ENCODE measurements at regions not wholly inside any gene's neighbourhood (a gene's known extent, or its start where the extent isn't known, plus 50 kb on each side); places are given as distances from the start of the nearest gene placed in this dataset.

DNA sequence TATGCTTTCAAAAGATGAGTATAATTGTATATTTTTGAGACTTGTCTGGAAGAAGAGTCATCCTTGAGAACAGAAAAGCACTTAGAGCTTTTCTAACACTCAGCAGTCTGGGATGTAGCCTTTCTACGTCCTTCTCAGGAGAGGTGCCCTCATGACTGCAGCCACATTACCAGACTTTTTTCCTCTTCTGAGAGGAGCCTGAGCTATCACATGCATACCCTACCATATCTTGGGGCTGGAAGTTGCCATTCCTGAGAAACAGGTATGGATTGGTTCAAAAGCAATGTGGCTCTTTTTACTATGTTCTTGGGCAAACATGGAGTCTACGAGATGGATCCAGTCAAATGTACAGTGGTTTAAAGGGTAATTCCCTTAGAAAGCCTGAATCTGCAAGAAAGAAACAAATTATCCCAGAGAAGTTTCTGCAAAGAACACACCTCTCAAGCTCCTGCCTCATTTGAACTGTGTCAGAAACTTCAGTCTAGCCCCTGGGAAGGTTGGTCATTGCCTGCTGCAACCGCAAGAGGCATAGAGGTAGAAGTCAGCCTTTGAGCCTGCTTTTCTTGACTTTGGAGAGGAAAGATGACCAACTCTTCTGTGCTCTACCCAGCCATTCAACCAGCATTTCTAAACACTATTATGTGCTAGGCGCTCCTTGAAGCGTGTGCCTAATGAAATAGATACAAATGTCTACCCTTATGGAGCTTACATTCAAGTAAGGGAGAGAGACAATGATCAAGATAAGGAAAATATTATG, 401.9 kb upstream of the ACTBL2 start:
- TF ChIP-seq EZH2 (IDR thresholded peaks at IDR 0.05; ENCODE audit: borderline replicate concordance, insufficient read depth, low read depth, low read length, poor library complexity, severe bottlenecking), result no peak
- TF ChIP-seq, protein P1, sequence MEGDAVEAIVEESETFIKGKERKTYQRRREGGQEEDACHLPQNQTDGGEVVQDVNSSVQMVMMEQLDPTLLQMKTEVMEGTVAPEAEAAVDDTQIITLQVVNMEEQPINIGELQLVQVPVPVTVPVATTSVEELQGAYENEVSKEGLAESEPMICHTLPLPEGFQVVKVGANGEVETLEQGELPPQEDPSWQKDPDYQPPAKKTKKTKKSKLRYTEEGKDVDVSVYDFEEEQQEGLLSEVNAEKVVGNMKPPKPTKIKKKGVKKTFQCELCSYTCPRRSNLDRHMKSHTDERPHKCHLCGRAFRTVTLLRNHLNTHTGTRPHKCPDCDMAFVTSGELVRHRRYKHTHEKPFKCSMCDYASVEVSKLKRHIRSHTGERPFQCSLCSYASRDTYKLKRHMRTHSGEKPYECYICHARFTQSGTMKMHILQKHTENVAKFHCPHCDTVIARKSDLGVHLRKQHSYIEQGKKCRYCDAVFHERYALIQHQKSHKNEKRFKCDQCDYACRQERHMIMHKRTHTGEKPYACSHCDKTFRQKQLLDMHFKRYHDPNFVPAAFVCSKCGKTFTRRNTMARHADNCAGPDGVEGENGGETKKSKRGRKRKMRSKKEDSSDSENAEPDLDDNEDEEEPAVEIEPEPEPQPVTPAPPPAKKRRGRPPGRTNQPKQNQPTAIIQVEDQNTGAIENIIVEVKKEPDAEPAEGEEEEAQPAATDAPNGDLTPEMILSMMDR (IDR thresholded peaks at IDR 0.05), result no peak
- no peaks in the 10 kb centered on the region for H3K27me3 Mint-ChIP-seq
- Histone ChIP-seq H3K4me1 (ENCODE audit: control insufficient read depth in 2 of 2, insufficient read depth in 2 of 2, low read length in 2 of 2) (no peaks in the 10 kb centered on the region), H3K4me3 (ENCODE audit: control extremely low read depth in 1 of 5, extremely low read depth in 1 of 5, insufficient read depth in 1 of 5, low read depth in 2 of 5, low read length in 4 of 5) (no peak overlapping the region), H3K9me3 (ENCODE audit: control extremely low read depth in 1 of 3, control insufficient read depth in 2 of 3, insufficient read depth in 1 of 3, low read length in 2 of 3) (no peaks in the 10 kb centered on the region), H4K20me1 (ENCODE audit: control insufficient read depth, insufficient read depth, low read length, poor library complexity, severe bottlenecking) (no peaks in the 10 kb centered on the region), H3K36me3 (replicated peaks in 1 of 2; ENCODE audit: control extremely low read depth in 1 of 2, control insufficient read depth in 1 of 2, extremely low read depth in 1 of 2, insufficient read depth in 2 of 2, low read length in 1 of 2) (no peaks in the 10 kb centered on the region), H3K27ac (ENCODE audit: low read length in 2 of 2) (no peak overlapping the region), H2AFZ (ENCODE audit: insufficient read depth, low read depth, low read length, poor library complexity, severe bottlenecking) (no peak overlapping the region), H3K4me2 (replicated peaks; ENCODE audit: low read depth, low read length, poor library complexity, severe bottlenecking) (no peak overlapping the region), H3K27me3 (replicated peaks in 1 of 4; ENCODE audit: control extremely low read depth in 1 of 4, control insufficient read depth in 3 of 4, insufficient read depth in 4 of 4, low read length in 3 of 4) (no peaks in the 10 kb centered on the region), H3K9ac (ENCODE audit: low read length) (no peak overlapping the region), H3K79me2 (ENCODE audit: control insufficient read depth, insufficient read depth, low read length) (no peaks in the 10 kb centered on the region)
- ATAC-seq (ENCODE audit: low read depth), result no peak
- intact Hi-C loops (cut with micrococcal nuclease), result no loop called here
- DNase-seq, result no peak
- ChIA-PET CTCF (no interaction called here), POLR2A (no interaction called here)
- WGBS (ENCODE audit: insufficient coverage), result 100% methylated on average over 1 of the region's 5 CpGs
- H3K9me3 Mint-ChIP-seq (ENCODE audit: insufficient read depth), result no peaks in the 10 kb centered on the region
- H3K4me1 Mint-ChIP-seq, result no peaks in the 10 kb centered on the region
- H3K4me3 Mint-ChIP-seq, result no peak overlapping the region
- no peak overlapping the region for H3K27ac Mint-ChIP-seq

DNA sequence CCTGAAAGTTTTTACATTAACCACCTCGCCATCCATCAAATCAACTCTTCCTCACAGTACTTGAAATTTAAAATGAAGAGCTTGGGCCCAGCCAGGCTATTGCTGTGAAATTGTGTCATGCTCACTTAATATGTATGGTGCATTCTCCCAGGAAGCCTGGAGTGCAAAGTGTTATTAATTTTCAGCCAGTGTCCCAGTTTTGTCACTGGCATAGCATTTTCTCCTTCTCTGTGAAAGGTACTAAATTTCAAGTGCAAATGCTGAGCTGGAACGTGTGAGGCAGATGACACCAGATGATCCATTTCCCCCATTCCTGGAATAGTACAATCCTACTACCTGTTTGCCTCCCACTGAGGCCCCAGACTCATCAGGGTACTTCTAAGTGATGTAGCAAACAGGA, 397.6 kb upstream of the ACTBL2 start:
- ChIA-PET CTCF (no interaction called here), POLR2A (no interaction called here)
- no peak overlapping the region for H2AFZ ChIP-seq (ENCODE audit: insufficient read depth, low read depth, low read length, poor library complexity, severe bottlenecking)
- Mint-ChIP-seq H3K9me3 (ENCODE audit: insufficient read depth) (no peaks in the 10 kb centered on the region), H3K4me1 (no peaks in the 10 kb centered on the region), H3K27me3 (peaks cover 3% of the 10 kb centered on the region), H3K4me3 (no peak overlapping the region), H3K27ac (no peak overlapping the region)
- ATAC-seq (ENCODE audit: low read depth), result no peak
- H3K4me2 ChIP-seq (replicated peaks; ENCODE audit: low read depth, low read length, poor library complexity, severe bottlenecking), result no peak overlapping the region
- H3K4me3 ChIP-seq (ENCODE audit: control extremely low read depth in 1 of 5, extremely low read depth in 1 of 5, insufficient read depth in 1 of 5, low read depth in 2 of 5, low read length in 4 of 5), result no peak overlapping the region
- TF ChIP-seq, protein P1 (IDR thresholded peaks at IDR 0.05), result no peak
- no peak for TF ChIP-seq EZH2 (IDR thresholded peaks at IDR 0.05; ENCODE audit: borderline replicate concordance, insufficient read depth, low read depth, low read length, poor library complexity, severe bottlenecking)
- no peaks in the 10 kb centered on the region for H3K27me3 ChIP-seq (replicated peaks in 1 of 4; ENCODE audit: control extremely low read depth in 1 of 4, control insufficient read depth in 3 of 4, insufficient read depth in 4 of 4, low read length in 3 of 4)
- no peak for DNase-seq
- H3K9ac ChIP-seq (ENCODE audit: low read length), result no peak overlapping the region
- H3K36me3 ChIP-seq (replicated peaks in 1 of 2; ENCODE audit: control extremely low read depth in 1 of 2, control insufficient read depth in 1 of 2, extremely low read depth in 1 of 2, insufficient read depth in 2 of 2, low read length in 1 of 2), result no peaks in the 10 kb centered on the region
- no peaks in the 10 kb centered on the region for H3K4me1 ChIP-seq (ENCODE audit: control insufficient read depth in 2 of 2, insufficient read depth in 2 of 2, low read length in 2 of 2)
- 71% methylated on average over 1 of the region's 2 CpGs for WGBS (ENCODE audit: insufficient coverage)
- H3K27ac ChIP-seq (ENCODE audit: low read length in 2 of 2), result no peak overlapping the region
- no peaks in the 10 kb centered on the region for H4K20me1 ChIP-seq (ENCODE audit: control insufficient read depth, insufficient read depth, low read length, poor library complexity, severe bottlenecking)
- H3K79me2 ChIP-seq (ENCODE audit: control insufficient read depth, insufficient read depth, low read length), result no peaks in the 10 kb centered on the region
- no peaks in the 10 kb centered on the region for H3K9me3 ChIP-seq (ENCODE audit: control extremely low read depth in 1 of 3, control insufficient read depth in 2 of 3, insufficient read depth in 1 of 3, low read length in 2 of 3)
- intact Hi-C loops (cut with micrococcal nuclease), result no loop called here
